ENCODE measurements at regions not wholly inside any gene's neighbourhood (a gene's known extent, or its start where the extent isn't known, plus 50 kb on each side); places are given as distances from the start of the nearest gene placed in this dataset.

GRCh38 chr1:4312024-4312423, 342.4 kb upstream of the AJAP1 start:
- no peak for DNase-seq (ENCODE audit: low read depth in 2 of 2)

- no peak for DNase-seq (ENCODE audit: low read depth in 2 of 2)
Observed at GRCh38 chr1:4315202-4315601, 339.2 kb upstream of the AJAP1 start.

- DNase-seq (ENCODE audit: low read depth in 2 of 2), result no peak
Observed at GRCh38 chr1:4317207-4317606, 337.2 kb upstream of the AJAP1 start.

- no peak for DNase-seq (ENCODE audit: low read depth in 2 of 2)
Observed at GRCh38 chr1:4318720-4319119, 335.7 kb upstream of the AJAP1 start.

- DNase-seq (ENCODE audit: low read depth in 2 of 2), result no peak
Observed at GRCh38 chr1:4319496-4319895, 334.9 kb upstream of the AJAP1 start.

GRCh38 chr1:4322881-4323280, 331.5 kb upstream of the AJAP1 start:
- no peak for DNase-seq (ENCODE audit: low read depth in 2 of 2)

GRCh38 chr1:4323309-4323708, 331.1 kb upstream of the AJAP1 start:
- no peak for DNase-seq (ENCODE audit: low read depth in 2 of 2)

- DNase-seq (ENCODE audit: low read depth in 2 of 2), result no peak
Observed at GRCh38 chr1:4324525-4324924, 329.9 kb upstream of the AJAP1 start.

GRCh38 chr1:4327142-4327541, 327.3 kb upstream of the AJAP1 start:
- DNase-seq (ENCODE audit: low read depth in 2 of 2), result no peak

GRCh38 chr1:4328402-4329071, 325.9 kb upstream of the AJAP1 start:
- DNase-seq (ENCODE audit: low read depth in 2 of 2), result no peak

GRCh38 chr1:4330805-4331766, 323.3 kb upstream of the AJAP1 start:
- no peak for DNase-seq (ENCODE audit: low read depth in 2 of 2)

- no peak for DNase-seq (ENCODE audit: low read depth in 2 of 2)
Observed at GRCh38 chr1:4331767-4332163, 322.6 kb upstream of the AJAP1 start.

- no peak for DNase-seq (ENCODE audit: low read depth in 2 of 2)
Observed at GRCh38 chr1:4336507-4336906, 317.9 kb upstream of the AJAP1 start.

GRCh38 chr1:4341421-4341820, 313.0 kb upstream of the AJAP1 start:
- DNase-seq (ENCODE audit: low read depth in 2 of 2), result no peak

- no peak for DNase-seq (ENCODE audit: low read depth in 2 of 2)
Observed at GRCh38 chr1:4344065-4344732, 310.2 kb upstream of the AJAP1 start.

- no peak for DNase-seq (ENCODE audit: low read depth in 2 of 2)
Observed at GRCh38 chr1:4345094-4345493, 309.3 kb upstream of the AJAP1 start.

- no peak for DNase-seq (ENCODE audit: low read depth in 2 of 2)
Observed at GRCh38 chr1:4346131-4346530, 308.3 kb upstream of the AJAP1 start.

- DNase-seq (ENCODE audit: low read depth in 2 of 2), result no peak
Observed at GRCh38 chr1:4351453-4351852, 303.0 kb upstream of the AJAP1 start.

- DNase-seq (ENCODE audit: low read depth in 2 of 2), result no peak
Observed at GRCh38 chr1:4353090-4353856, 301.1 kb upstream of the AJAP1 start.

GRCh38 chr1:4355839-4356238, 298.6 kb upstream of the AJAP1 start:
- no peak for DNase-seq (ENCODE audit: low read depth in 2 of 2)

- no peak for DNase-seq (ENCODE audit: low read depth in 2 of 2)
Observed at GRCh38 chr1:4362314-4363044, 291.9 kb upstream of the AJAP1 start.

All from fibroblast of skin of left biceps (primary cell).